ENCODE measurements at regions not wholly inside any gene's neighbourhood (a gene's known extent, or its start where the extent isn't known, plus 50 kb on each side); places are given as distances from the start of the nearest gene placed in this dataset.
"Not testable (repeated sequence)": the region's sequence is repeated elsewhere in the genome, so short reads cannot be mapped to it uniquely, and the experiment has no call there.

DNA sequence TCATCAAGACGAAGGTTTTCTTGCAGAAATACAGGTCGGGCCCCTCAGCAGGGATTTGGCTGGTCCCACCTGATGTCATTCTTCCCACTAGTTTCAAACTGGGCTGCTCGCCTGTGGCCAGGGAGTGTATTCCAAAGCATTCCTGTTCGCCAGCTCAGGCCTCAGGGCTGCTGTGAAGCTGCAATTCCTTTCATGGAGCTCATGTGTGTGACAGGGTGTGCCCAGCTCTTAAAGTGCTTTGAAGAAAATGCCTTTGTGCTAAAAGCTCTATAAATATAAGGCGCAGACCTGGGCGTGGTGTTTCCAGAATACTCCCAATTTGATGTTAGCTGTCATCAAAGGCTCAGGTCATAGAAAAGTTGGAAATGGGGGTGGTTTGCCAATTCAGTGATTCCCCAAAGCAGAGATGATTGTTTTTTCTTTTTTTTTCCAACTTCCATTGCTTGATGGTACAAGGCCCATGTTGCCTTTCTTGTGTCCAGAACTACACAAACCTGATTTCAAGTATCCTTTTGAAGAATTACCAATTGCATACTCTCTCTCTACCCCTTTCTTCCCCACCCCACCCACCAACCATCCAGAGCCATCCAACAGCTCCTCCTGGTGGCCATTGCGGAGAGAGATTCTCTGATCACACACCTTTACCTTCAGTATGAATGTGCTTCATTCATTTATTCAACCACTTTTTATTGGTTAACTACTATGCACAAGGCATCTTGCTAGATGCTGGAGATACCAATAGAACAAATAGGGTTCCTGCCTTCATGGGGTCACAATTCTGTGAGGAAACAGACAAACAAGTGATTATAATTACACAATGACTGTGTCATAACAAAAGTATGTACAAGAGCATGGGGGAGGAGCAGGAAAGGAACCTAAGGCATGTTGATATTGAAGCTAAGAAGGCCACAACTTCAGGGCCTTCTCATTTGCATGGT is 297.3 kb upstream of the LYZL1 start:
- peak; percentile 90 for DNase-seq (ENCODE audit: low read depth)

DNA sequence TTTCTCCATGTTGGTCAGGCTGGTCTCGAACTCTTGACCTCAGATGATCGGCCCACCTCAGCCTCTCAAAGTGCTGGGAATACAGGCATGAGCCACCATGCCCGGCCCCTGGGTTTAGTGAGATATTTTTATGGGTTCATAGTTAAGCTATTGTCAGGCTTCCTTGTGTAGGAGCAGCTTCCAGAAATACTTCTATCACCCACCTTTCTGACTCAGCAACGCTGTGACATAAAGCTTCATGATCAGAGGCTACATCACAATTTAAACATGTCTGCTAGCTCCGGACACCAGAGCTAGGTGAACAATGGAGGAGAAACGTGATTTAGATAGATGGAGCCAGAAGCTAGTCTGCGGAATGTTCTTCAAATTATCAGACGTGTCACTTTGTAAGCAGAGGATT is 295.8 kb upstream of the LYZL1 start:
- DNase-seq (ENCODE audit: low read depth) = no peak

- no peak for DNase-seq (ENCODE audit: low read depth)
Observed at GRCh38 chr10:28993861-28994260, 295.0 kb upstream of the LYZL1 start.

- peak; percentile 30 for DNase-seq (ENCODE audit: low read depth)
Observed at GRCh38 chr10:28994802-28995201, 294.1 kb upstream of the LYZL1 start.

DNA sequence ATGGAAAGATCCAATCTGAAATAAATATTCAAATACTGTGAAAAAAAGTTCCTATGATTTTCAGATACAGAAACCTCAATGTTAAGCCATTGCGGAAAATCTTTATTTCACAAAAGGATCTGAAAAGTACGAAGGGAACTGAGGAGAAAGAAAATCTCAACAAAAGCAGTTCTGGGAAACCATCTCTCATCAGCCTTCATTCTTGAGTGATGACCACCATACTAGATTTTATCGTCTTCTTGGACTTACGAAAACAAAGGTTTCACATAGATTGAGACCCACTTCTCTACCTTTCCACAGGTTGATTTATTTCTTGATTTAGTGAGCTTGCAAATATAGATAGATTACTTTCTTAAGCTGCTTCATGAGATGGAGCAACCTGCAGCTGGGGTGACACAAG is 293.4 kb upstream of the LYZL1 start:
- DNase-seq (ENCODE audit: low read depth) = no peak

DNA sequence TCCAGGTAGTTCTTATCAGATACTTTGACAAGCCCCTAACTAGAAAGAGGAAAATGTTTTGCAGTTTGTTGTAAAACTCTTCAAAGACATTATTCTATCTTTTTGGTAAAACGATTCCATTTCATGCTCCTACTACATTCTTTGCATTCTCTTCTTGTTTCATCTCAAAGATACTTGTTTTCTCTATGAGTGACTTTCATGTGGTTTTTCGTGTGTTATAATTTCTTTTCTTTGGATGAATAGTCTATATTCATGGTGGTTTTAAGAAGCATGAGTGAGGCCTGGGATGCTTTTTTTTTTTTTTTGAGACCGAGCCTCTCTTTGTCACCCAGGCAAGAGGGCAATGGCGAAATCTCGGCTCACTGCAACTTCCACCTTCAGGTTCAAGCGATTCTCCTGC is 292.5 kb upstream of the LYZL1 start:
- DNase-seq (ENCODE audit: low read depth) = no peak

- DNase-seq (ENCODE audit: low read depth) = peak; percentile 17
Observed at GRCh38 chr10:28996947-28997551, 291.8 kb upstream of the LYZL1 start.

- peak; percentile 56 for DNase-seq (ENCODE audit: low read depth)
Observed at GRCh38 chr10:28997734-28998133, 291.1 kb upstream of the LYZL1 start.

DNA sequence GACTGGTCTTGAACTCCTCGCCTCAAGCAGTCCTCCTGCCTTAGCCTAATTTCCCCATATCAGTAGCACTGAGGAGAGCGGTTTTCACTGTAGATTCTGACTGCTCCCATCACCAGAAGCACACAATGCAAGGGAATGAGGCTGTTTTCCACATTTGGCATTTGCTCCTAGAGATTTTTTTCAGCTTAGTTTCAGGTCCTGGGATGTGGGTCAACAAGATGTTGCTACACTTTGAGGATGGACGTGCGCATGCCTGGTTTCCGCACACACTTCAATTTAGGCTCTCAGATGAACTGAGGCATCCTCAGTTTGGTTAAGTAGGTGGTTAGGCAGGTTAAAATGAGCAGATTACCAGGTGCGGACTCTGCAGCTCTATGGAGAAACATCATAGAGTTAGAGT is 287.1 kb upstream of the LYZL1 start:
- DNase-seq (ENCODE audit: low read depth) = no peak

GRCh38 chr10:29003014-29003413 is 285.9 kb upstream of the LYZL1 start:
- not testable (repeated sequence) for DNase-seq (ENCODE audit: low read depth)

GRCh38 chr10:29005988-29006387 is 282.9 kb upstream of the LYZL1 start:
- no peak for DNase-seq (ENCODE audit: low read depth)

- no peak for DNase-seq (ENCODE audit: low read depth)
Observed at GRCh38 chr10:29007370-29007747, 281.5 kb upstream of the LYZL1 start.

DNA sequence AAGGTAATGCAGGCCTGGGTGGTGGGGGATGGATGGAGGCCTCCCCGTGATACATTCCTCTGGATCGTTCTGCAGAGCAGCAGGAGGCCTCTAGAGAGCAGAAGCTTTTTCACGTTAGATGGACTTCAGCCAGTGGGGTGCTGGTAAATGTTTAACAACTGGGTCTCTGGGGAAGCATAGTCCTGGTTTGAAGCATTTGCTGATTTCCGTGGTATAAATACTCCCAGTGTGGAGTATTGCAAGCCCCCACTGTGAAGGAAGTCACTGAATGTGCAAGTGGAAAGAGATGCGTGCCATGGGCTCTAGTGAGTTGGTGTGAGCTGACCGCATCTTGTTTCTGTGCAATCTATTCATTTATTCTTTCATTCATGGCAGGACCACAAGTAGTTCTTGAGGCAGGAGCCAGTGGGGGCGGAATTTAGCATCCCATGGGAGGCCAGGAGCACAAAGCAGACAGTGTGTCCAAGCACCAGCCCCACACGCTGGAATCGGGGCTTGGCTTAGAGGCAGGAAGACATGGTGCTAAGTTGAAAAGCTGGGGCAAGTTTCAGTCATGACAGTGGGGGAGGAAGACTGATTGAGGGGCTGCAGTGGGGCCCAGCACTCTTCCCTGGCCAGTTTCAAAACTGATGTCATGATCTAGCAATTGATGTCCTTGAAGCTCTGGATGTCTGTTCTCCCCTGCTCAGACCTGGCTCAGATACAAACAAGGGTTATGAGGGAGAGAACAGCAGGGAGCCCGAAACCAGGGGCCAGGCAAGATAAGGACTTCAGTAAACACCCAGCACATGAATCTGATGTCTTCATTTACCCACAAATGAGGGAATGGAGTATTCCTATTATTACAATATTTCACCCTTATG is 280.9 kb upstream of the LYZL1 start:
- no peak for DNase-seq (ENCODE audit: low read depth)

- no peak for DNase-seq (ENCODE audit: low read depth)
Observed at GRCh38 chr10:29009464-29009863, 279.4 kb upstream of the LYZL1 start.

- DNase-seq (ENCODE audit: low read depth) = peak; percentile 35
Observed at GRCh38 chr10:29011516-29011915, 277.4 kb upstream of the LYZL1 start.

DNA sequence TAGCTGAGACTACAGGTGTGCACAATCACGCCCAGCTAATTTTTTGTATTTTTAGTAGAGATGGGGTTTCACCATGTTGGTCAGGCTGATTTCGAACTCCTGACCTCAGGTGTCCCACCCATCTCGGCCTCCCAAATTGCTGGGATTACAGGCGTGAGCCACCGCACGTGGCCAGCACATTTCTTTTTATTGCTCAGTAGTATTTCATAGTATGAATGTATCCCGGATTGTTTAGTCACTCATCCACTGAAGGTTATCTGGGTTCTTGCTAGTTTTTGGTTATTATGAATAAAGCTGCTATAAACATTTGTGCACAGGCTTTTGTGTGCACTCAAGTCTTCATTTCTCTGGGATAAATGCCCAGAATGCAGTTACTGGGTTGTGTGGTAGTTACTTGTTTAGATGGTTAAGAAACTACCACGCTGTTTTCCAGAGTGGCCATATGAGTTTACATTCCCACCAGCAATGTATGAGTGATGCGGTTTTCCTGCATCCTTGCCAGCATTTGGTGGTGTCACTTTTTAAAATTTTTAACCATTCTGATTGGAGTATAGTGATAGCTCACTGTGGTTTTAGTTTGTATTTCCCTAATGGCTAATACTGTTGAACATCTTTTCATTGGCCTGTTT is 275.8 kb upstream of the LYZL1 start:
- DNase-seq (ENCODE audit: low read depth) = peak; percentile 34

- no peak for DNase-seq (ENCODE audit: low read depth)
Observed at GRCh38 chr10:29021591-29021990, 267.3 kb upstream of the LYZL1 start.

DNA sequence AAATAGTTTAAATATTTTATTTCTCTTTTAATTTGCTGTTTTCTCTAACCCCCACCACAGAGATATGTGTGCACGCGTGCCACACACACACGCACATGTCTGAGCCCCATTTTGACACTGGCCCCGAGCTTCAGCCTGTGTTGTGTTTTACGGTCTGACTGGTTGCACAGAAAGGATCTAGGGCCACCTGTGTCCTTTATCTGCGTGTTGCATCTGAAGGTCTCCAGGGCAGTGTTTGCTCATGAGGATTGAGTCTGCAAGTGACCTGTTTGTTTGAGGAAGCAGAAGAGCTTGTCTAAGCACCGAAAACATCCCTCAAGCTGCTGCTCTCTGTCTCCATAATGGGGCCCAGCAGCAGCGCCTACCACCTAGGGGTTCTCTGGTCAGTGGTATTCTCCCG is 266.4 kb upstream of the LYZL1 start:
- DNase-seq (ENCODE audit: low read depth) = no peak

DNA sequence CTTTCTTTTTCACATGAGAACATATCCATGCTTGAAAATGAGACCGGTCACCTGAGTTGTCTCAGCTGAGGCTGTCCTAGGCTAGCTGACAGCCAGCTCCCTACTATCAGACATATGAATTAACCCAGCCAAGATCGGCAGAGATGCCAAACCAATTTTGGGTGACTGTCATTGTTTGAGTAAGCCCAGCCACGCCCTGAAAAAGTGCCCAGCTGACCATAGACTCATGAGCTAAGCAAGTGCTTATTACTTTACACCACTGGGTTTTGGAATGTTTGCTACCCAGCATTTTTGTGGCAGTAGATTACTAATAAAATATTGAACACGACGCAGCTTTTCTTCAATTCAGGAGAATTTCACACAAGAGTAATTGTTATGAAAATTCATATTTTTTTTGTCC is 265.2 kb upstream of the LYZL1 start:
- peak; percentile 26 for DNase-seq (ENCODE audit: low read depth)

DNA sequence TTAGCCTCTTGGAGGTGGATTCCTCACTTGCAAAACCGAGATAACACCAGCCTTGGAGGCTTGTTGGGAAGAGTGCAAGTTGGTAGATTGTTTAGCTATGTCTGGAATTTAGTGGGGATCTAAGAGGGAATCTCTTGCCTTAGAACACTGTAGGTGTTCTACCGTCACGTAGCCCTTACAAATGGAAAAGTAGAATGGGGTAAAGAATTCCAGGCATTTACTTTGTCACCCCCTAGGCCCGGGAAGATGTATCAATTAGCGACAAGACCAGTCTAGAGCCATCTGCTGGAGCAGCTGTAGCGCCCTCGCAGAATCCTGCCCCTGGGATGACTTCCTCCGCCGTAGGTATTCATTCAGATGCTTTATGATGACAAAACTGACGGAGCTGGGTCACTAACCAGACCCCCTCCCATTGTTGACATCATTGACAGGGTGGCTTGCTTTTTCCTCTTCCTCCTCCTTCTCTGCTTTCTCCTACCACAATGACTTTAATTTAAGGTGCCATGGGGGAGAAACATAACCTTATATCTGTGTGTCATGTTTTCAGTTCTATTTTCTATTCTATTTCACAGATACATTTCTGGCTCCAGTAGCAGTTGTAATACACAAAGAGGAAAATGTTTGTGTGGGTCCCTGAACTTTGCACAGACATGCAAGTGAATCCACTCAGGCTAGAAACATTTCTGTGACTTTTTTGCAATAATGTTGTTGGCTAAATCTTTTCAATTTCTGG is 262.6 kb upstream of the LYZL1 start:
- DNase-seq (ENCODE audit: low read depth) = no peak

DNA sequence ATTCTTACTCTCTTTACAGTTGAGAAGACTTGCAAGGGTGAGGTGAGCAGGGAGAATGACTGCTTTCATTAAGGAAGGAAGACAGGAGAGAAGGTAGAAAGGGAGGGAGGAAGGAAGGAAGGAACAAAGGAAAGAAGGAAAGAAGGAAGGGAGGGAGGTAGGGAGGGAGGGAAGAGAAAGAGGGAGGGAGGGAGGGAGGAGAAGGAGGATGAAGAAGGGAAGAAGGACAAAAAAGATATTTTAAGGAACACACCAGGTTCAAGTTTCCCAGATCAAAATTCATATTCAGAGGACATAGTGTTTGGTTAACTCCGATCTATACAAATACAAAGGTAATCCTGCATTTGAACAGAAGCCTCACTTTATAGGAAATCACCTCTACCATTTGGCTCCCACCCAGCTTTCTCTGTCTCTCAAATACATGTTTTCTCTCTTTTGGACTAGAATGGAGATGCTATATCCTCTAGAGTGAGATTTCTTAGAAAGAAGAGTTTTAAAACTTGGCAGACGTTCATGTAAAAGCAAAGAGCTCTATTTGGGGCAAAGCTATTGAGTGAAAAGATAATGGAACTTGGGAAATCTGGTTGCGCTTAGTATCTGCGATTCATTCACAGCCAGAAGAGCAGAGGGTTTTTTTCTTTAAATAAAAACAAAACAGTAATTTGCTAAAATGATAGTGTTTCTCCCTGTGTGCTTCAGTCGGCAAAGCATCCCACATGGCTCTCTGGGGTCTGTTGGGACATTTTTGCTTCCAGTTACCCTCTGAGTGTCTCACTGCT is 261.9 kb upstream of the LYZL1 start:
- DNase-seq (ENCODE audit: low read depth) = no peak

Measured in EH (cell line).